GM23338 (cell line): ENCODE measurements at regions not wholly inside any gene's neighbourhood (a gene's known extent, or its start where the extent isn't known, plus 50 kb on each side); places are given as distances from the start of the nearest gene placed in this dataset.

ENCODE experiments used
- CREB1 ChIP-seq: fragments of 250-450 bp; sonication (Bioruptor Pico); IDR thresholded peaks from 2 replicates; pipeline ENCODE4 v1.5.0; 2020; ENCODE audit warnings: low read depth, mild to moderate bottlenecking, moderate library complexity
- EZH2 ChIP-seq: fragments of 200-600 bp; sonication (generic); IDR thresholded peaks from one replicate; pipeline ENCODE4 v1.8.0; 2017; ENCODE audit warnings: antibody characterized with exemption, mild to moderate bottlenecking, low read depth; ENCODE audit not compliant: unreplicated experiment
- NANOG ChIP-seq: IDR thresholded peaks from 2 replicates; pipeline ENCODE4 v1.6.1; 2016; ENCODE audit warnings: antibody characterized with exemption, borderline replicate concordance
- STAT1 ChIP-seq: IDR thresholded peaks from one replicate; pipeline ENCODE4 v1.6.1; 2016; ENCODE audit warnings: antibody characterized with exemption; ENCODE audit not compliant: unreplicated experiment
- ZNF114 ChIP-seq: fragments of 250-450 bp; sonication (Bioruptor Pico); IDR thresholded peaks from 2 replicates; pipeline ENCODE4 v1.5.0; 2020; ENCODE audit warnings: mild to moderate bottlenecking, moderate library complexity
- TF ChIP-seq, protein P1 (sequence below): fragments of 250-450 bp; sonication (Bioruptor Pico); IDR thresholded peaks from 2 replicates; pipeline ENCODE4 v1.5.0; 2020; ENCODE audit warnings: mild to moderate bottlenecking, moderate library complexity
- TF ChIP-seq, protein P2 (sequence below): IDR thresholded peaks from 2 replicates; pipeline ENCODE4 v1.6.1; 2016; ENCODE audit warnings: antibody characterized with exemption
- TF ChIP-seq, protein P3 (sequence below), 2 experiments: fragments of 200-600 bp in 1 of 2; sonication (generic) in 1 of 2; conservative IDR thresholded peaks; 2 replicates each; pipeline versions ENCODE4 v1.5.1 to v1.6.1; 2016 to 2017; ENCODE audit warnings: antibody characterized with exemption in 2 of 2, low read depth in 2 of 2, mild to moderate bottlenecking in 2 of 2, moderate library complexity in 1 of 2

DNA sequence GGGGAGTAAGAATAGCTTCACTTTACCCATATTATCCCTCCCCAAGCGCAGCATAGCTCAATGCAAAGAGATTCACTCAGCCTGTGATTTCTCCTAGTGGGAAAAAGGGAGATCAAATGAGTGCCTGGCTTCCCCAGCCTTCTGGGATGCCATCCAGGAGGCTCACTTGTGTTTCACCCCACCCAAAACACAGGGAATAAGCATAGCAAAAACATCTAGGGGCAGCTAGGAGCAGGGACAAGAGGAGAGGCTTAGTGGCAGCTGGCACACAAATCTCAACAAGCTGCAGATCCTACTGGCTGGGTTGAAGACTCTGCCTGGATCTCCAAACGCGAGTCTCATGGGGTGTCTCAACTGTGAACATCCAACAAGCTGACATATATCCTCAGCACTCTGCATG, 715.8 kb downstream of the RNF144B start (continued):
- TF ChIP-seq, protein P1, sequence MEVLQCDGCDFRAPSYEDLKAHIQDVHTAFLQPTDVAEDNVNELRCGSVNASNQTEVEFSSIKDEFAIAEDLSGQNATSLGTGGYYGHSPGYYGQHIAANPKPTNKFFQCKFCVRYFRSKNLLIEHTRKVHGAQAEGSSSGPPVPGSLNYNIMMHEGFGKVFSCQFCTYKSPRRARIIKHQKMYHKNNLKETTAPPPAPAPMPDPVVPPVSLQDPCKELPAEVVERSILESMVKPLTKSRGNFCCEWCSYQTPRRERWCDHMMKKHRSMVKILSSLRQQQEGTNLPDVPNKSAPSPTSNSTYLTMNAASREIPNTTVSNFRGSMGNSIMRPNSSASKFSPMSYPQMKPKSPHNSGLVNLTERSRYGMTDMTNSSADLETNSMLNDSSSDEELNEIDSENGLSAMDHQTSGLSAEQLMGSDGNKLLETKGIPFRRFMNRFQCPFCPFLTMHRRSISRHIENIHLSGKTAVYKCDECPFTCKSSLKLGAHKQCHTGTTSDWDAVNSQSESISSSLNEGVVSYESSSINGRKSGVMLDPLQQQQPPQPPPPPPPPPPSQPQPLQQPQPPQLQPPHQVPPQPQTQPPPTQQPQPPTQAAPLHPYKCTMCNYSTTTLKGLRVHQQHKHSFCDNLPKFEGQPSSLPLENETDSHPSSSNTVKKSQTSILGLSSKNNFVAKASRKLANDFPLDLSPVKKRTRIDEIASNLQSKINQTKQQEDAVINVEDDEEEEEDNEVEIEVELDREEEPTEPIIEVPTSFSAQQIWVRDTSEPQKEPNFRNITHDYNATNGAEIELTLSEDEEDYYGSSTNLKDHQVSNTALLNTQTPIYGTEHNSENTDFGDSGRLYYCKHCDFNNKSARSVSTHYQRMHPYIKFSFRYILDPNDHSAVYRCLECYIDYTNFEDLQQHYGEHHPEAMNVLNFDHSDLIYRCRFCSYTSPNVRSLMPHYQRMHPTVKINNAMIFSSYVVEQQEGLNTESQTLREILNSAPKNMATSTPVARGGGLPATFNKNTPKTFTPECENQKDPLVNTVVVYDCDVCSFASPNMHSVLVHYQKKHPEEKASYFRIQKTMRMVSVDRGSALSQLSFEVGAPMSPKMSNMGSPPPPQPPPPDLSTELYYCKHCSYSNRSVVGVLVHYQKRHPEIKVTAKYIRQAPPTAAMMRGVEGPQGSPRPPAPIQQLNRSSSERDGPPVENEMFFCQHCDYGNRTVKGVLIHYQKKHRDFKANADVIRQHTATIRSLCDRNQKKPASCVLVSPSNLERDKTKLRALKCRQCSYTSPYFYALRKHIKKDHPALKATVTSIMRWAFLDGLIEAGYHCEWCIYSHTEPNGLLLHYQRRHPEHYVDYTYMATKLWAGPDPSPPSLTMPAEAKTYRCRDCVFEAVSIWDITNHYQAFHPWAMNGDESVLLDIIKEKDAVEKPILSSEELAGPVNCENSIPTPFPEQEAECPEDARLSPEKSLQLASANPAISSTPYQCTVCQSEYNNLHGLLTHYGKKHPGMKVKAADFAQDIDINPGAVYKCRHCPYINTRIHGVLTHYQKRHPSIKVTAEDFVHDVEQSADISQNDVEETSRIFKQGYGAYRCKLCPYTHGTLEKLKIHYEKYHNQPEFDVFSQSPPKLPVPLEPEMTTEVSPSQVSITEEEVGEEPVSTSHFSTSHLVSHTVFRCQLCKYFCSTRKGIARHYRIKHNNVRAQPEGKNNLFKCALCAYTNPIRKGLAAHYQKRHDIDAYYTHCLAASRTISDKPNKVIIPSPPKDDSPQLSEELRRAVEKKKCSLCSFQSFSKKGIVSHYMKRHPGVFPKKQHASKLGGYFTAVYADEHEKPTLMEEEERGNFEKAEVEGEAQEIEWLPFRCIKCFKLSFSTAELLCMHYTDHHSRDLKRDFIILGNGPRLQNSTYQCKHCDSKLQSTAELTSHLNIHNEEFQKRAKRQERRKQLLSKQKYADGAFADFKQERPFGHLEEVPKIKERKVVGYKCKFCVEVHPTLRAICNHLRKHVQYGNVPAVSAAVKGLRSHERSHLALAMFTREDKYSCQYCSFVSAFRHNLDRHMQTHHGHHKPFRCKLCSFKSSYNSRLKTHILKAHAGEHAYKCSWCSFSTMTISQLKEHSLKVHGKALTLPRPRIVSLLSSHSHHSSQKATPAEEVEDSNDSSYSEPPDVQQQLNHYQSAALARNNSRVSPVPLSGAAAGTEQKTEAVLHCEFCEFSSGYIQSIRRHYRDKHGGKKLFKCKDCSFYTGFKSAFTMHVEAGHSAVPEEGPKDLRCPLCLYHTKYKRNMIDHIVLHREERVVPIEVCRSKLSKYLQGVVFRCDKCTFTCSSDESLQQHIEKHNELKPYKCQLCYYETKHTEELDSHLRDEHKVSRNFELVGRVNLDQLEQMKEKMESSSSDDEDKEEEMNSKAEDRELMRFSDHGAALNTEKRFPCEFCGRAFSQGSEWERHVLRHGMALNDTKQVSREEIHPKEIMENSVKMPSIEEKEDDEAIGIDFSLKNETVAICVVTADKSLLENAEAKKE (CRISPR knock-in tag) = no peak
- TF ChIP-seq CREB1 (no peak), NANOG (no peak), STAT1 (no peak), EZH2 (no peak), ZNF114 (CRISPR knock-in tag) (no peak)
- TF ChIP-seq, protein P2, sequence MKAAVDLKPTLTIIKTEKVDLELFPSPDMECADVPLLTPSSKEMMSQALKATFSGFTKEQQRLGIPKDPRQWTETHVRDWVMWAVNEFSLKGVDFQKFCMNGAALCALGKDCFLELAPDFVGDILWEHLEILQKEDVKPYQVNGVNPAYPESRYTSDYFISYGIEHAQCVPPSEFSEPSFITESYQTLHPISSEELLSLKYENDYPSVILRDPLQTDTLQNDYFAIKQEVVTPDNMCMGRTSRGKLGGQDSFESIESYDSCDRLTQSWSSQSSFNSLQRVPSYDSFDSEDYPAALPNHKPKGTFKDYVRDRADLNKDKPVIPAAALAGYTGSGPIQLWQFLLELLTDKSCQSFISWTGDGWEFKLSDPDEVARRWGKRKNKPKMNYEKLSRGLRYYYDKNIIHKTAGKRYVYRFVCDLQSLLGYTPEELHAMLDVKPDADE = no peak
- TF ChIP-seq, protein P3, sequence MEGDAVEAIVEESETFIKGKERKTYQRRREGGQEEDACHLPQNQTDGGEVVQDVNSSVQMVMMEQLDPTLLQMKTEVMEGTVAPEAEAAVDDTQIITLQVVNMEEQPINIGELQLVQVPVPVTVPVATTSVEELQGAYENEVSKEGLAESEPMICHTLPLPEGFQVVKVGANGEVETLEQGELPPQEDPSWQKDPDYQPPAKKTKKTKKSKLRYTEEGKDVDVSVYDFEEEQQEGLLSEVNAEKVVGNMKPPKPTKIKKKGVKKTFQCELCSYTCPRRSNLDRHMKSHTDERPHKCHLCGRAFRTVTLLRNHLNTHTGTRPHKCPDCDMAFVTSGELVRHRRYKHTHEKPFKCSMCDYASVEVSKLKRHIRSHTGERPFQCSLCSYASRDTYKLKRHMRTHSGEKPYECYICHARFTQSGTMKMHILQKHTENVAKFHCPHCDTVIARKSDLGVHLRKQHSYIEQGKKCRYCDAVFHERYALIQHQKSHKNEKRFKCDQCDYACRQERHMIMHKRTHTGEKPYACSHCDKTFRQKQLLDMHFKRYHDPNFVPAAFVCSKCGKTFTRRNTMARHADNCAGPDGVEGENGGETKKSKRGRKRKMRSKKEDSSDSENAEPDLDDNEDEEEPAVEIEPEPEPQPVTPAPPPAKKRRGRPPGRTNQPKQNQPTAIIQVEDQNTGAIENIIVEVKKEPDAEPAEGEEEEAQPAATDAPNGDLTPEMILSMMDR (conservative IDR thresholded peaks at IDR 0.05; ENCODE audit: low read depth in 2 of 2) = no peak
